ENCODE measurements at regions not wholly inside any gene's neighbourhood (a gene's known extent, or its start where the extent isn't known, plus 50 kb on each side); places are given as distances from the start of the nearest gene placed in this dataset.

DNA sequence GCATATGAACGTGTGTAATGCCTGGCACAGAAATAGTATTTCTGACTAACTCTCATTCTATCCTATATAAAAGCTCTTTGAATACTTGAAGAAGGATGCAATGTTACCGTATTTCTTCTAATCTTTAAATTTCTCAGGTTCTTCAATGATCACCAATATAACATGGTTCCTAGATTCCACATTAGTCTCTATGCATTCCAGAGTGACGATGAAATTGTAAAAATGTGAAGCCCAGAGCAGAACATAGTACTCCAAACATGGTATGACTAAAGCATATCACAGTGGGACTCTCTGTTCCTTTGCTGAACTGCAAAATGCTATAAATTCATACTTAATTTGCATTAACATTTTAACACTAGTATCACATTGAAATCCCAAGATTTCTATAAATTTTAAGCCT lies 877.6 kb upstream of the CHORDC1 start:
- no peaks in the 10 kb centered on the region for H3K9me3 ChIP-seq
- no peaks in the 10 kb centered on the region for H3K36me3 ChIP-seq
- no peaks in the 10 kb centered on the region for H3K4me1 ChIP-seq (ENCODE audit: insufficient read depth)
- WGBS, 3 donors = 71 to 76% (median 76%) methylated on average over 3 of the region's 3 CpGs
- DNase-seq = no peak
- no peak for TF ChIP-seq POLR2A (IDR thresholded peaks at IDR 0.05)
- TF ChIP-seq, protein P1, sequence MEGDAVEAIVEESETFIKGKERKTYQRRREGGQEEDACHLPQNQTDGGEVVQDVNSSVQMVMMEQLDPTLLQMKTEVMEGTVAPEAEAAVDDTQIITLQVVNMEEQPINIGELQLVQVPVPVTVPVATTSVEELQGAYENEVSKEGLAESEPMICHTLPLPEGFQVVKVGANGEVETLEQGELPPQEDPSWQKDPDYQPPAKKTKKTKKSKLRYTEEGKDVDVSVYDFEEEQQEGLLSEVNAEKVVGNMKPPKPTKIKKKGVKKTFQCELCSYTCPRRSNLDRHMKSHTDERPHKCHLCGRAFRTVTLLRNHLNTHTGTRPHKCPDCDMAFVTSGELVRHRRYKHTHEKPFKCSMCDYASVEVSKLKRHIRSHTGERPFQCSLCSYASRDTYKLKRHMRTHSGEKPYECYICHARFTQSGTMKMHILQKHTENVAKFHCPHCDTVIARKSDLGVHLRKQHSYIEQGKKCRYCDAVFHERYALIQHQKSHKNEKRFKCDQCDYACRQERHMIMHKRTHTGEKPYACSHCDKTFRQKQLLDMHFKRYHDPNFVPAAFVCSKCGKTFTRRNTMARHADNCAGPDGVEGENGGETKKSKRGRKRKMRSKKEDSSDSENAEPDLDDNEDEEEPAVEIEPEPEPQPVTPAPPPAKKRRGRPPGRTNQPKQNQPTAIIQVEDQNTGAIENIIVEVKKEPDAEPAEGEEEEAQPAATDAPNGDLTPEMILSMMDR (IDR thresholded peaks at IDR 0.05) = no peak
- TF ChIP-seq EP300 (IDR thresholded peaks at IDR 0.05) = no peak
- no peaks in the 10 kb centered on the region for H3K27me3 ChIP-seq
- H3K4me3 ChIP-seq = no peak overlapping the region
- intact Hi-C loops (cut with DNase I) = no loop called here
- no peak overlapping the region for H3K27ac ChIP-seq

DNA sequence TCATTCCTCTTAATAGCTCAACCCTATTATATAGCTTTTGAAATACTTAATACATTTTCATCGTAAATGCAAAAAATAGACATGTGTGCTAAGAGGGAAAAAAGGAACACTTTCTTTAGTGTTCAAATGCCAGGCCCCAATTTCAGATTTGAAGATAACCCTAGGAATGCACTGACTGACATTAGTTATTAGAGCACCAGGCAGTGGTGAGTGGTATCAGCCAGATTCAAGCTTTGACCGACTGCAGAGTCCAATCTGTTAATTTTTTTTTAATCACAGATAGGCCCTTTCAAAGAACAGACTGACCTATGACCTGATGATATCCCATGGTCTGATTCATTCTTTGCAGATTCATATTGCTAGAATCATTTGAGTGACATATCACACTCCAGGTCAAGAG lies 874.2 kb upstream of the CHORDC1 start:
- Histone ChIP-seq H3K27me3 (no peaks in the 10 kb centered on the region), H3K4me3 (no peak overlapping the region), H3K9me3 (no peaks in the 10 kb centered on the region), H3K27ac (no peak overlapping the region), H3K4me1 (ENCODE audit: insufficient read depth) (no peaks in the 10 kb centered on the region), H3K36me3 (no peaks in the 10 kb centered on the region)
- TF ChIP-seq, protein P1 (IDR thresholded peaks at IDR 0.05) = no peak
- no peak for TF ChIP-seq EP300 (IDR thresholded peaks at IDR 0.05)
- no peak for TF ChIP-seq POLR2A (IDR thresholded peaks at IDR 0.05)
- 79% methylated on average over 2 of the region's 2 CpGs for WGBS, 3 donors
- DNase-seq = no peak
- intact Hi-C loops (cut with DNase I) = no loop called here

DNA sequence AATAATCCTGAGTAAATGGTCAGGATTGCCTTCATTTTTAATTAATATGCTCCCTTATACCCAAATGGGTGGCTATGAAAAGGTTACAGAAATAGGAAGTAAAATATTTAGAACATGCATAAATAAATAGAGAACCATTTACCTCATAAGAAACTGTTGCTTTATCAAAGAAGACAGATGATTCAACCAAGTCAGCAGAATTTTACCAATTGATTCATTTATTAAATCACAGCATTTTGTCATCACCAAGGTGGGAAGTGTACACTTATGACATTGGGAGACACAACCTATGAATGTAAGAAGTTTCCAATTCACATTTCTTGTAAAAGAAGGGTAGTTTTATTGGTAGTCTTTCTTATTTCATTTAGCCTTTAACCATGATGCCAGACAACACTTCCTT lies 870.3 kb upstream of the CHORDC1 start:
- no peaks in the 10 kb centered on the region for H3K36me3 ChIP-seq
- H3K4me1 ChIP-seq (ENCODE audit: insufficient read depth) = no peaks in the 10 kb centered on the region
- no peaks in the 10 kb centered on the region for H3K27me3 ChIP-seq
- no peaks in the 10 kb centered on the region for H3K9me3 ChIP-seq
- DNase-seq = no peak
- H3K4me3 ChIP-seq = no peak overlapping the region
- intact Hi-C loops (cut with DNase I) = no loop called here
- H3K27ac ChIP-seq = no peak overlapping the region
- TF ChIP-seq, protein P1 (IDR thresholded peaks at IDR 0.05) = no peak
- no peak for TF ChIP-seq EP300 (IDR thresholded peaks at IDR 0.05)
- TF ChIP-seq POLR2A (IDR thresholded peaks at IDR 0.05) = no peak

DNA sequence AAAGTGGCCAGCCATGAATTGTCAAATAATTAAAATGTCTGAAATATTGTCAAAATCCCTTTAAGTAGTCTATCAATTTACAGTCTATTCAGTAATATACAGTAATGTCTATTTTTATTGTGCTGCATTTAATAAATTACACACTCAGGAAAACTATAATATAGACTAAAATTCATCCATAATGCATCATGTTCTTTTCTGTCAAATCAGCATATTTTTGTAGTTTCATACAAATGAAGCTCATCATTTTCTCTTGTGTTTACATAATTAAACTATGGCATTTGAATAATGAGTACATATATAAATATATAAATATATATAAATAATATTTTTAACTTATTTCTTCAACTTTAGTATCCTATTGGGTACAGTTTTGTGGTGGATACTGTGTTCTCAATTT lies 868.7 kb upstream of the CHORDC1 start:
- H3K27me3 ChIP-seq = no peaks in the 10 kb centered on the region
- DNase-seq = no peak
- intact Hi-C loops (cut with DNase I) = no loop called here
- H3K9me3 ChIP-seq = no peaks in the 10 kb centered on the region
- TF ChIP-seq, protein P1 (IDR thresholded peaks at IDR 0.05) = no peak
- no peak for TF ChIP-seq POLR2A (IDR thresholded peaks at IDR 0.05)
- no peak for TF ChIP-seq EP300 (IDR thresholded peaks at IDR 0.05)
- no peak overlapping the region for H3K4me3 ChIP-seq
- no peaks in the 10 kb centered on the region for H3K4me1 ChIP-seq (ENCODE audit: insufficient read depth)
- H3K36me3 ChIP-seq = no peaks in the 10 kb centered on the region
- no peak overlapping the region for H3K27ac ChIP-seq

DNA sequence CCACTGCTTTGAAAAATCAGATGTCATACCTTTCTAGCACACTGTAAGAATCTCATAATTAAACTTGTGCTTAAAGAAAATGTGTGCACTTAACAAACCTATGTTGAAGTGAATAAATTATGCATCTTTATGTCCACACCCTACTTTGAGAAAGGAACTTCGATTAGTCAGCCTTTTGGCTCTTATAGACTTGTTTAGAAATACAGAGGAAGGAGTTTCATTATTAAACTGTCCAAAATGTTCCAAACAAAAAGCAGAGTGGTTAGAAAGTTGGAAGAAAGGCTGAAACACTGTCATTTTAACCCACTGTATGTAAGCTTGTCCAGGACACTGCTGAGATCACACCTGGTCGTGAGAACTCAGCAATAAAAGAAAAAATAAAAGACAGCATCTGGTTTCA lies 863.2 kb upstream of the CHORDC1 start:
- Histone ChIP-seq H3K27me3 (no peaks in the 10 kb centered on the region), H3K4me3 (no peak overlapping the region), H3K27ac (no peak overlapping the region), H3K36me3 (no peaks in the 10 kb centered on the region), H3K9me3 (no peaks in the 10 kb centered on the region), H3K4me1 (ENCODE audit: insufficient read depth) (no peaks in the 10 kb centered on the region)
- 23 to 31% (median 24%) methylated on average over 2 of the region's 2 CpGs for WGBS, 3 donors
- intact Hi-C loops (cut with DNase I) = no loop called here
- DNase-seq = no peak
- TF ChIP-seq POLR2A (IDR thresholded peaks at IDR 0.05) = no peak
- no peak for TF ChIP-seq EP300 (IDR thresholded peaks at IDR 0.05)
- TF ChIP-seq, protein P1 (IDR thresholded peaks at IDR 0.05) = no peak

All from ovary (tissue), 7 donors.